ENCODE measurements at regions not wholly inside any gene's neighbourhood (a gene's known extent, or its start where the extent isn't known, plus 50 kb on each side); places are given as distances from the start of the nearest gene placed in this dataset.

- Histone ChIP-seq H3K4me3 (replicated peaks in 1 of 4; ENCODE audit: control extremely low read depth in 1 of 4, insufficient read depth in 1 of 4, low read depth in 3 of 4, low read length in 4 of 4) (no peak overlapping the region), H4K20me1 (ENCODE audit: control insufficient read depth, extremely low read depth, insufficient read depth, low read length) (no peaks in the 10 kb centered on the region), H3K4me1 (ENCODE audit: control insufficient read depth, extremely low read depth, insufficient read depth, low read length) (no peaks in the 10 kb centered on the region), H3K4me2 (ENCODE audit: extremely low read depth, insufficient read depth, low read length) (no peak overlapping the region), H2AFZ (ENCODE audit: low read length) (no peak overlapping the region), H3K27me3 (ENCODE audit: control insufficient read depth, insufficient read depth, low read length) (no peaks in the 10 kb centered on the region), H3K9me3 (ENCODE audit: control insufficient read depth, insufficient read depth, low read depth, low read length) (no peaks in the 10 kb centered on the region), H3K36me3 (ENCODE audit: control insufficient read depth, insufficient read depth, low read length) (no peaks in the 10 kb centered on the region), H3K9ac (ENCODE audit: insufficient read depth, low read length) (no peak overlapping the region), H3K27ac (ENCODE audit: insufficient read depth, low read length) (no peak overlapping the region), H3K79me2 (ENCODE audit: control insufficient read depth, insufficient read depth, low read length) (no peaks in the 10 kb centered on the region)
- DNase-seq (ENCODE audit: low read depth in 2 of 2), result no peak
- TF ChIP-seq EZH2 (IDR thresholded peaks at IDR 0.05; ENCODE audit: low read length, missing control alignments) (no peak), CTCF (conservative IDR thresholded peaks at IDR 0.05 in 1 of 2, IDR thresholded peaks at IDR 0.05 in 1 of 2; ENCODE audit: low read depth in 1 of 2, low read length in 2 of 2) (no peak)
Observed at GRCh38 chr18:29028560-29028959, 851.6 kb upstream of the CDH2 start.

- Histone ChIP-seq H3K4me2 (ENCODE audit: extremely low read depth, insufficient read depth, low read length) (no peak overlapping the region), H3K27ac (ENCODE audit: insufficient read depth, low read length) (no peak overlapping the region), H3K79me2 (ENCODE audit: control insufficient read depth, insufficient read depth, low read length) (no peaks in the 10 kb centered on the region), H4K20me1 (ENCODE audit: control insufficient read depth, extremely low read depth, insufficient read depth, low read length) (no peaks in the 10 kb centered on the region), H3K9me3 (ENCODE audit: control insufficient read depth, insufficient read depth, low read depth, low read length) (no peaks in the 10 kb centered on the region), H3K4me1 (ENCODE audit: control insufficient read depth, extremely low read depth, insufficient read depth, low read length) (no peaks in the 10 kb centered on the region), H2AFZ (ENCODE audit: low read length) (no peak overlapping the region), H3K36me3 (ENCODE audit: control insufficient read depth, insufficient read depth, low read length) (no peaks in the 10 kb centered on the region), H3K27me3 (ENCODE audit: control insufficient read depth, insufficient read depth, low read length) (no peaks in the 10 kb centered on the region), H3K9ac (ENCODE audit: insufficient read depth, low read length) (no peak overlapping the region), H3K4me3 (replicated peaks in 1 of 4; ENCODE audit: control extremely low read depth in 1 of 4, insufficient read depth in 1 of 4, low read depth in 3 of 4, low read length in 4 of 4) (no peak overlapping the region)
- TF ChIP-seq CTCF (conservative IDR thresholded peaks at IDR 0.05 in 1 of 2, IDR thresholded peaks at IDR 0.05 in 1 of 2; ENCODE audit: low read depth in 1 of 2, low read length in 2 of 2) (no peak), EZH2 (IDR thresholded peaks at IDR 0.05; ENCODE audit: low read length, missing control alignments) (no peak)
- DNase-seq (ENCODE audit: low read depth in 2 of 2), result no peak
Observed at GRCh38 chr18:29018976-29019375, 842.0 kb upstream of the CDH2 start.

- Histone ChIP-seq H3K4me2 (ENCODE audit: extremely low read depth, insufficient read depth, low read length) (no peak overlapping the region), H3K79me2 (ENCODE audit: control insufficient read depth, insufficient read depth, low read length) (no peaks in the 10 kb centered on the region), H3K9me3 (ENCODE audit: control insufficient read depth, insufficient read depth, low read depth, low read length) (no peaks in the 10 kb centered on the region), H3K4me3 (replicated peaks in 1 of 4; ENCODE audit: control extremely low read depth in 1 of 4, insufficient read depth in 1 of 4, low read depth in 3 of 4, low read length in 4 of 4) (no peak overlapping the region), H3K9ac (ENCODE audit: insufficient read depth, low read length) (no peak overlapping the region), H2AFZ (ENCODE audit: low read length) (no peak overlapping the region), H4K20me1 (ENCODE audit: control insufficient read depth, extremely low read depth, insufficient read depth, low read length) (no peaks in the 10 kb centered on the region), H3K36me3 (ENCODE audit: control insufficient read depth, insufficient read depth, low read length) (no peaks in the 10 kb centered on the region), H3K27ac (ENCODE audit: insufficient read depth, low read length) (no peak overlapping the region), H3K4me1 (ENCODE audit: control insufficient read depth, extremely low read depth, insufficient read depth, low read length) (no peaks in the 10 kb centered on the region), H3K27me3 (ENCODE audit: control insufficient read depth, insufficient read depth, low read length) (no peaks in the 10 kb centered on the region)
- TF ChIP-seq EZH2 (IDR thresholded peaks at IDR 0.05; ENCODE audit: low read length, missing control alignments) (no peak), CTCF (conservative IDR thresholded peaks at IDR 0.05 in 1 of 2, IDR thresholded peaks at IDR 0.05 in 1 of 2; ENCODE audit: low read depth in 1 of 2, low read length in 2 of 2) (no peak)
- no peak for DNase-seq (ENCODE audit: low read depth in 2 of 2)
Observed at GRCh38 chr18:29012883-29013465, 836.0 kb upstream of the CDH2 start.

Measured in fibroblast of lung (primary cell).